Vagina (tissue), 2 donors: ENCODE measurements at regions not wholly inside any gene's neighbourhood (a gene's known extent, or its start where the extent isn't known, plus 50 kb on each side); places are given as distances from the start of the nearest gene placed in this dataset.

Source experiments
- POLR2A ChIP-seq, 2 donors: fragments of 450-650 bp; IDR thresholded peaks; one replicate each; pipeline ENCODE4 v1.6.1; 2017; ENCODE audit warnings: antibody characterized with exemption in 2 of 2, mild to moderate bottlenecking in 2 of 2, moderate library complexity in 2 of 2
- POLR2AphosphoS5 ChIP-seq, 2 donors: sonication (generic); formaldehyde crosslinking; IDR thresholded peaks; one replicate each; pipeline ENCODE4 v1.9.0; 2017; ENCODE audit warnings: antibody characterized with exemption in 2 of 2, mild to moderate bottlenecking in 2 of 2, low read depth in 1 of 2; ENCODE audit not compliant: insufficient read depth in 1 of 2
- TF ChIP-seq, protein P1 (sequence below), 3 experiments: fragments of 450-650 bp in 2 of 3; fragments of 200-600 bp in 1 of 3; sonication (generic) in 1 of 3; IDR thresholded peaks; one replicate each; pipeline ENCODE4 v1.5.1; 2017 to 2019; ENCODE audit warnings: antibody characterized with exemption in 3 of 3, mild to moderate bottlenecking in 2 of 3, moderate library complexity in 2 of 3

DNA sequence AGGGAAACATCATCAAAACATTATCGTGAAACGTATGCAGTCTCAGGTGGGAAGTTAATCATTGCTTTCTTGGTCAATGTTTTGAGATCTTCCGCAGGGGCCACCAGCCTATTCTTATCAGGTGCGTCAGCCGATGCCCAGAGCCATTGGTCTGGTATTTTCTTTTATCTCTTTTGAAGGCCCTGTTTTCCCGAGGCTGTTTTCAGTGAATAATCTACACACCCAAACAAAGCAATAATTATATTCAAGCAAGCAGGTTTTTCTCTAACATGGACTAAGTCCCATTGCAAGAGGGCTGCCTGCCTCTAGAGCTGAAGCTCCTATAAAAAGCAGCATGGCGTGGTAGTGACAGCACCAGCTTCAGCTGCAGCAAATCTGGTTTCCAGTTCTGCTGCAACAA, 430.0 kb upstream of the ID2 start:
- TF ChIP-seq, protein P1, sequence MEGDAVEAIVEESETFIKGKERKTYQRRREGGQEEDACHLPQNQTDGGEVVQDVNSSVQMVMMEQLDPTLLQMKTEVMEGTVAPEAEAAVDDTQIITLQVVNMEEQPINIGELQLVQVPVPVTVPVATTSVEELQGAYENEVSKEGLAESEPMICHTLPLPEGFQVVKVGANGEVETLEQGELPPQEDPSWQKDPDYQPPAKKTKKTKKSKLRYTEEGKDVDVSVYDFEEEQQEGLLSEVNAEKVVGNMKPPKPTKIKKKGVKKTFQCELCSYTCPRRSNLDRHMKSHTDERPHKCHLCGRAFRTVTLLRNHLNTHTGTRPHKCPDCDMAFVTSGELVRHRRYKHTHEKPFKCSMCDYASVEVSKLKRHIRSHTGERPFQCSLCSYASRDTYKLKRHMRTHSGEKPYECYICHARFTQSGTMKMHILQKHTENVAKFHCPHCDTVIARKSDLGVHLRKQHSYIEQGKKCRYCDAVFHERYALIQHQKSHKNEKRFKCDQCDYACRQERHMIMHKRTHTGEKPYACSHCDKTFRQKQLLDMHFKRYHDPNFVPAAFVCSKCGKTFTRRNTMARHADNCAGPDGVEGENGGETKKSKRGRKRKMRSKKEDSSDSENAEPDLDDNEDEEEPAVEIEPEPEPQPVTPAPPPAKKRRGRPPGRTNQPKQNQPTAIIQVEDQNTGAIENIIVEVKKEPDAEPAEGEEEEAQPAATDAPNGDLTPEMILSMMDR (IDR thresholded peaks at IDR 0.05), result no peak
- TF ChIP-seq POLR2AphosphoS5 (IDR thresholded peaks at IDR 0.05; ENCODE audit: insufficient read depth in 1 of 2, low read depth in 1 of 2), result no peak
- no peak for TF ChIP-seq POLR2A (IDR thresholded peaks at IDR 0.05)
